ENCODE measurements at regions not wholly inside any gene's neighbourhood (a gene's known extent, or its start where the extent isn't known, plus 50 kb on each side); places are given as distances from the start of the nearest gene placed in this dataset.
"Not testable (repeated sequence)": the region's sequence is repeated elsewhere in the genome, so short reads cannot be mapped to it uniquely, and the experiment has no call there.

- not testable (repeated sequence) for TF ChIP-seq EZH2 (IDR thresholded peaks at IDR 0.05; ENCODE audit: borderline replicate concordance, insufficient read depth, low read depth, low read length, poor library complexity, severe bottlenecking); CTCF (IDR thresholded peaks at IDR 0.05)
These were observed 107.0 kb upstream of the SRSF6 start for GRCh38 chr20:43350694-43351093.

All from B cell (primary cell).